ENCODE measurements at regions not wholly inside any gene's neighbourhood (a gene's known extent, or its start where the extent isn't known, plus 50 kb on each side); places are given as distances from the start of the nearest gene placed in this dataset.
"Not testable (repeated sequence)": the region's sequence is repeated elsewhere in the genome, so short reads cannot be mapped to it uniquely, and the experiment has no call there.

DNA sequence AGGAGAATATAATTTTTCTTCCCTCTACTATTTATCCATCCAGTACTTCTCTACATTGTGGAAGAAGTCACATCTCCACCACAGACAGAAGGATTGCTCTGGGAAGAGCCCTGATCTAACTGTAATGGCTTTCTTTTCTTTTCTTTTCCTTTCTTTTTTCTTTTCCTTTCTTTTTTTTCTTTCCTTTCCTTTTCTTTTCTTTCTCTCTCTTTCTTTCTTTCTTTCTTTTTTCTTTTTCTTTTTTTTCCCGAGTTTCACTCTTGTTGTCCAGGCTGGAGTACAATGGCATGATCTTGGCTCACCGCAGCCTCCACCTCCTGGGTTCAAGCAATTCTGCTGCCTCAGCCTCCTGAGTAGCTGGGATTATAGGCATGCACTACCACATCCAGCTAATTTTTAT is 131.7 kb downstream of the KLF6 start:
- TF ChIP-seq CTCF, EZH2 (IDR thresholded peaks at IDR 0.05): not testable (repeated sequence)

Measured in neural progenitor cell (in vitro differentiated cells).